ENCODE measurements at regions not wholly inside any gene's neighbourhood (a gene's known extent, or its start where the extent isn't known, plus 50 kb on each side); places are given as distances from the start of the nearest gene placed in this dataset.

- TF ChIP-seq, protein P1, sequence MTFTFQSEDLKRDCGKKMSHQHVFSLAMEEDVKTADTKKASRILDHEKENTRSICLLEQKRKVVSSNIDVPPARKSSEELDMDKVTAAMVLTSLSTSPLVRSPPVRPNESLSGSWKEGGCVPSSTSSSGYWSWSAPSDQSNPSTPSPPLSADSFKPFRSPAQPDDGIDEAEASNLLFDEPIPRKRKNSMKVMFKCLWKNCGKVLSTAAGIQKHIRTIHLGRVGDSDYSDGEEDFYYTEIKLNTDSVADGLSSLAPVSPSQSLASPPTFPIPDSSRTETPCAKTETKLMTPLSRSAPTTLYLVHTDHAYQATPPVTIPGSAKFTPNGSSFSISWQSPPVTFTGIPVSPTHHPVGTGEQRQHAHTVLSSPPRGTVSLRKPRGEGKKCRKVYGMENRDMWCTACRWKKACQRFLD (tag by site-specific recombination; IDR thresholded peaks at IDR 0.05): no peak
- no peak for TF ChIP-seq ZNF791 (tag by site-specific recombination; IDR thresholded peaks at IDR 0.05)
- no peak for TF ChIP-seq ZNF404 (tag by site-specific recombination; IDR thresholded peaks at IDR 0.05)
- no peak for TF ChIP-seq FEZF1 (tag by site-specific recombination; IDR thresholded peaks at IDR 0.05)
Observed at GRCh38 chr5:97475847-97476246, 292.8 kb upstream of the RIOK2 start (continued).

- Histone ChIP-seq H3K4me1 (ENCODE audit: control insufficient read depth, insufficient read depth, low read length) (no peaks in the 10 kb centered on the region), H3K4me3 (ENCODE audit: low read depth, low read length) (no peak overlapping the region), H3K36me3 (ENCODE audit: control insufficient read depth in 2 of 2, insufficient read depth in 1 of 2, low read length in 2 of 2) (no peaks in the 10 kb centered on the region), H3K9me3 (ENCODE audit: control insufficient read depth, insufficient read depth, low read depth, low read length) (no peaks in the 10 kb centered on the region), H3K27ac (ENCODE audit: extremely low read depth, low read depth, low read length) (no peak overlapping the region)
- TF ChIP-seq ZNF341 (tag by site-specific recombination; IDR thresholded peaks at IDR 0.05; ENCODE audit: low read depth): no peak
- TF ChIP-seq ZNF791 (tag by site-specific recombination; IDR thresholded peaks at IDR 0.05): no peak
- TF ChIP-seq OSR2 (tag by site-specific recombination; IDR thresholded peaks at IDR 0.05): no peak
- CTCF ChIA-PET: no interaction called here
- POLR2A ChIA-PET: no interaction called here
Observed at GRCh38 chr5:97476852-97477534, 293.9 kb upstream of the RIOK2 start.

GRCh38 chr5:97478483-97478882 lies 295.4 kb upstream of the RIOK2 start:
- TF ChIP-seq ZFP41 (tag by site-specific recombination; IDR thresholded peaks at IDR 0.05; ENCODE audit: borderline replicate concordance) (no peak), ZNF266 (tag by site-specific recombination; IDR thresholded peaks at IDR 0.05; ENCODE audit: low read depth) (no peak), ZFHX2 (tag by site-specific recombination; conservative IDR thresholded peaks at IDR 0.05) (no peak), ZNF580 (tag by site-specific recombination; IDR thresholded peaks at IDR 0.05) (no peak), PBX3 (CRISPR knock-in tag; IDR thresholded peaks at IDR 0.05) (no peak), ZNF302 (tag by site-specific recombination; IDR thresholded peaks at IDR 0.05; ENCODE audit: low read depth) (no peak), REPIN1 (tag by site-specific recombination; IDR thresholded peaks at IDR 0.05; ENCODE audit: low read depth) (no peak), YY2 (tag by site-specific recombination; IDR thresholded peaks at IDR 0.05) (no peak)
- POLR2A ChIA-PET: no interaction called here
- H3K36me3 ChIP-seq (ENCODE audit: control insufficient read depth in 2 of 2, insufficient read depth in 1 of 2, low read length in 2 of 2): no peaks in the 10 kb centered on the region
- CTCF ChIA-PET: no interaction called here
- H3K4me1 ChIP-seq (ENCODE audit: control insufficient read depth, insufficient read depth, low read length): no peaks in the 10 kb centered on the region
- no peak overlapping the region for H3K4me3 ChIP-seq (ENCODE audit: low read depth, low read length)
- H3K9me3 ChIP-seq (ENCODE audit: control insufficient read depth, insufficient read depth, low read depth, low read length): no peaks in the 10 kb centered on the region
- H3K27ac ChIP-seq (ENCODE audit: extremely low read depth, low read depth, low read length): no peak overlapping the region

DNA sequence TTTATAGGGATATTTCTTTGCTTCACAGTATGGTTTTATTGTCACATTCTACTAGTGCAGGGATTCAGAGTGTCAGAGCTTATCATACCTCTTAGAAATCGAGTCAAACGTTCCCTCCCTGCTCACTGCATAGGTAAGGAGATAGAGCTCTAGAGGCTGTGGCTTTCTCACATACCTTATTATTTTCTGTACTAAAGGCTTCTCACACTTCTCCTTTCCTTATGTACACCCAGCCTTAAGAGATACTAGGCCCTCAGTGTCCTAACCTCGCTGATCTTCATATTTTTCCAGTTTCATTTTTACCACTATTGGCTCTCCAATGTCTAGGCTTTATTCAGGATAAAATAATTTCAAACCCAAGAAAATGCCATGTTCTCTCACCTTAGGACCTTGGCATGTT lies 297.3 kb upstream of the RIOK2 start:
- H3K4me3 ChIP-seq (ENCODE audit: low read depth, low read length): no peak overlapping the region
- H3K4me1 ChIP-seq (ENCODE audit: control insufficient read depth, insufficient read depth, low read length): no peaks in the 10 kb centered on the region
- ChIA-PET CTCF (no interaction called here), POLR2A (no interaction called here)
- no peaks in the 10 kb centered on the region for H3K36me3 ChIP-seq (ENCODE audit: control insufficient read depth in 2 of 2, insufficient read depth in 1 of 2, low read length in 2 of 2)
- no peak overlapping the region for H3K27ac ChIP-seq (ENCODE audit: extremely low read depth, low read depth, low read length)
- H3K9me3 ChIP-seq (ENCODE audit: control insufficient read depth, insufficient read depth, low read depth, low read length): no peaks in the 10 kb centered on the region
- TF ChIP-seq PBX3 (CRISPR knock-in tag; IDR thresholded peaks at IDR 0.05) (no peak), EGR2 (tag by site-specific recombination; IDR thresholded peaks at IDR 0.05; ENCODE audit: low read depth) (no peak), ZNF239 (tag by site-specific recombination; IDR thresholded peaks at IDR 0.05) (no peak), ZNF138 (tag by site-specific recombination; IDR thresholded peaks at IDR 0.05; ENCODE audit: borderline replicate concordance) (no peak), ZNF324 (tag by site-specific recombination; IDR thresholded peaks at IDR 0.05) (no peak), ZNF114 (tag by site-specific recombination; IDR thresholded peaks at IDR 0.05) (no peak), ZNF701 (tag by site-specific recombination; IDR thresholded peaks at IDR 0.05) (no peak), ZNF394 (tag by site-specific recombination; IDR thresholded peaks at IDR 0.05; ENCODE audit: borderline replicate concordance) (no peak), ZNF664 (tag by site-specific recombination; IDR thresholded peaks at IDR 0.05) (no peak)
- TF ChIP-seq, protein P2, sequence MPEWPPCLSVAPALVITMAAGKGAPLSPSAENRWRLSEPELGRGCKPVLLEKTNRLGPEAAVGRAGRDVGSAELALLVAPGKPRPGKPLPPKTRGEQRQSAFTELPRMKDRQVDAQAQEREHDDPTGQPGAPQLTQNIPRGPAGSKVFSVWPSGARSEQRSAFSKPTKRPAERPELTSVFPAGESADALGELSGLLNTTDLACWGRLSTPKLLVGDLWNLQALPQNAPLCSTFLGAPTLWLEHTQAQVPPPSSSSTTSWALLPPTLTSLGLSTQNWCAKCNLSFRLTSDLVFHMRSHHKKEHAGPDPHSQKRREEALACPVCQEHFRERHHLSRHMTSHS (tag by site-specific recombination; IDR thresholded peaks at IDR 0.05): no peak
- TF ChIP-seq, protein P3, sequence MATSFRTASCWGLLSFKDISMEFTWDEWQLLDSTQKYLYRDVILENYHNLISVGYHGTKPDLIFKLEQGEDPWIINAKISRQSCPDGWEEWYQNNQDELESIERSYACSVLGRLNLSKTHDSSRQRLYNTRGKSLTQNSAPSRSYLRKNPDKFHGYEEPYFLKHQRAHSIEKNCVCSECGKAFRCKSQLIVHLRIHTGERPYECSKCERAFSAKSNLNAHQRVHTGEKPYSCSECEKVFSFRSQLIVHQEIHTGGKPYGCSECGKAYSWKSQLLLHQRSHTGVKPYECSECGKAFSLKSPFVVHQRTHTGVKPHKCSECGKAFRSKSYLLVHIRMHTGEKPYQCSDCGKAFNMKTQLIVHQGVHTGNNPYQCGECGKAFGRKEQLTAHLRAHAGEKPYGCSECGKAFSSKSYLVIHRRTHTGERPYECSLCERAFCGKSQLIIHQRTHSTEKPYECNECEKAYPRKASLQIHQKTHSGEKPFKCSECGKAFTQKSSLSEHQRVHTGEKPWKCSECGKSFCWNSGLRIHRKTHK (tag by site-specific recombination; IDR thresholded peaks at IDR 0.05): no peak
